ENCODE measurements at regions not wholly inside any gene's neighbourhood (a gene's known extent, or its start where the extent isn't known, plus 50 kb on each side); places are given as distances from the start of the nearest gene placed in this dataset.

DNA sequence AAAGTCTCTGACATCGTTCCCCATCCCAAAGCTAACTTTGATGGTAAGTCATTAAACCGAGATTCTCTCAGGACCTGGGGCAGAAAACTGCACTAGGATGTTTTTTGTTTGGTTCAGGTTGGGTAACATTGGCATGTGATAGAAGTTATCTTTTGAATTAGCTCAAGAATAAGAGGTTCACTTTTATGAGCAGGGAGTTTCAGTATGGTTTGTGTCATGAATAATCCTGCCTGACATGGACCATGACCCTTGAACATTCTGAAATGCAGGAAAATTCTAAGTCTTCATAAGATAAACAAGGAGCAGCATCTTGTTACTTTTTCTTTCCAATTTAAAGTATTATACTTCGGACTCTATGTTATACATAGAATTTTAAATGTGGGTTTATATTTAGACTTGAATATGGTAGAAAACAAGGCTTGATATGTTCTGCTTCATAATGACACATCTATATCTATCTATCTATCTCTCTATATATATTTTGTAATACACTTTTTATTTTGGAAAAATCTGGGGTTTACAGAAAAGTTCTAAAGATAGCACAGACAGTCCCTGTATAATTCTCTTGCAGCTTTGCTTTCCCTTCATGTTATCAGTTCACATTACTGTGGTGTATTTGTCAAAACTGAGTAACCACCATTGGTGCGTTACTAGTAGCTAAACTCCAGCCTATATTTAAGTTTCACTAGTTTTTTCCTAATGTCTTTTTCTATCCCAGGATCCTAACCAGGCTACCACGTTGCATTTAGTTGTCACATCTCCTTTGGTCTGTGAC lies 102.7 kb upstream of the TAF11L2 start:
- Mint-ChIP-seq H3K4me3 (no peak overlapping the region), H3K9me3 (ENCODE audit: insufficient read depth) (no peaks in the 10 kb centered on the region), H3K4me1 (ENCODE audit: low read depth) (no peaks in the 10 kb centered on the region), H3K36me3 (ENCODE audit: low read depth) (no peaks in the 10 kb centered on the region), H3K27ac (no peak overlapping the region), H3K27me3 (ENCODE audit: low read depth) (no peaks in the 10 kb centered on the region)
- POLR2A ChIA-PET: no interaction called here
- DNase-seq (no peak), ATAC-seq (no peak)
- CTCF ChIA-PET: no interaction called here

DNA sequence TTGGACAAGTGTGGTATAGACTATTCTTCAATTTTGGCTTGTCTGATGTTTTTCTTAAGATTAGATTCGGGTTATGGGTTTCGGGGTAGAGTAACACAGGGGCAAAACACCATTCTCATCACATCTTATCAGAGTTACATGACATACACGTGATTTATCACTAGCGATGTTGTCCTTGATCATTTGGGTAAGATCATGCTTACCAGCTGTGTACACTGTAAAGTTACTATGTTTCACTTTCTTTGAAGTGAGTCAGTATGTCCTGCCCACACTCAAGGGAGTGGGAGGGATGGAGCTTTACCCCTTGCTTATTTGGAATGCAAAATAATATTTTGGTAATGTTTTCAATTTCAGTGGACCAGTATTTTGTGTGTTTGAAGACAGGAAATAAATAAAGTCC lies 101.8 kb upstream of the TAF11L2 start:
- H3K4me1 Mint-ChIP-seq (ENCODE audit: low read depth): no peaks in the 10 kb centered on the region
- ATAC-seq (no peak), DNase-seq (no peak)
- ChIA-PET POLR2A (no interaction called here), CTCF (no interaction called here)
- no peaks in the 10 kb centered on the region for H3K9me3 Mint-ChIP-seq (ENCODE audit: insufficient read depth)
- H3K27me3 Mint-ChIP-seq (ENCODE audit: low read depth): no peaks in the 10 kb centered on the region
- H3K27ac Mint-ChIP-seq: no peak overlapping the region
- H3K36me3 Mint-ChIP-seq (ENCODE audit: low read depth): no peaks in the 10 kb centered on the region
- no peak overlapping the region for H3K4me3 Mint-ChIP-seq

DNA sequence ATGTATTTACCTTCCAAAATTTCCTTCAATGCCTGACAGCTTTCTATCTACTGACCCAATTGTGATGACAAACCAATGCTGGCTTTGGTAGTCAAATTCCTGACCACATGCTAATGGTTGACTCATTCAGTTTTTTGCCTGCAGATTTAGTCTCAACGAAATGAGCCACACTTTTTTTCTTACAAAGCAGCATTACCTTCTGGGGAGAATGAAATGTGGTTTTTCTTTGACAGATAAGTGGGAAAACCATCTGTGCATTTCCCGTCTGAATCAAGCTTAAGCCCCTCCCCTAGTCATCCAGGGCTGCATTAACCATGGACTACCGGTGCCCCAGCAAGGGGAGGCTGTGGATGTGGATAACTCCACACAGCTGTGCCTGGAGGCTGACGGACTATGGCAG lies 99.6 kb upstream of the TAF11L2 start:
- CTCF ChIA-PET: no interaction called here
- Mint-ChIP-seq H3K4me1 (ENCODE audit: low read depth) (no peaks in the 10 kb centered on the region), H3K9me3 (ENCODE audit: insufficient read depth) (no peaks in the 10 kb centered on the region), H3K36me3 (ENCODE audit: low read depth) (no peaks in the 10 kb centered on the region), H3K27me3 (ENCODE audit: low read depth) (no peaks in the 10 kb centered on the region), H3K27ac (no peak overlapping the region), H3K4me3 (no peak overlapping the region)
- DNase-seq (no peak), ATAC-seq (no peak)
- POLR2A ChIA-PET: no interaction called here

GRCh38 chr5:17398866-17399835 lies 98.9 kb upstream of the TAF11L2 start:
- H3K4me1 Mint-ChIP-seq (ENCODE audit: low read depth): no peaks in the 10 kb centered on the region
- H3K36me3 Mint-ChIP-seq (ENCODE audit: low read depth): no peaks in the 10 kb centered on the region
- ATAC-seq: no peak
- no peak for DNase-seq
- no peaks in the 10 kb centered on the region for H3K27me3 Mint-ChIP-seq (ENCODE audit: low read depth)
- ChIA-PET CTCF (no interaction called here), POLR2A (interaction anchor here (0.9 kb wide), 1 partner anchor 13 kb away, joined by 3 read pairs; no protein-coding TSS in a partner anchor)
- H3K9me3 Mint-ChIP-seq (ENCODE audit: insufficient read depth): no peaks in the 10 kb centered on the region
- no peak overlapping the region for H3K4me3 Mint-ChIP-seq
- H3K27ac Mint-ChIP-seq: no peak overlapping the region

DNA sequence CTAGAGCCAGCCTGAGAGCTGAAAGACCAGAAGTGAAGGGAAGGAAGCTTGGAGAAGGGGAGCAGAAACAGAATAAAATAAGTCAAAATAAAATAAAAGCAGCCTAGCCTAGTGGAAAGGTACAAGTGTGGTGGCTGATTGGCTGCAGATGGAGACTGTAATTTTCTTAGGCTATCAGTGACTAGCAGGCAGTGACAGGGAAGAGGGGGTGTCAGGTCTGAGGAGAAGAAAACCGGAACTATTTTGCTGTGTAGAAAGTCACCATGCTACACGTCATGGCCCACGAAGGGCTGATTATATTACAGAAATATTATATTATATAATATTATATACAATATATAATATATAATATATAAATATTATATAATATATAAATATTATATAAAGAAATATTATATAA lies 98.1 kb upstream of the TAF11L2 start:
- Mint-ChIP-seq H3K9me3 (ENCODE audit: insufficient read depth) (no peaks in the 10 kb centered on the region), H3K27ac (no peak overlapping the region), H3K27me3 (ENCODE audit: low read depth) (no peaks in the 10 kb centered on the region), H3K4me3 (no peak overlapping the region), H3K36me3 (ENCODE audit: low read depth) (no peaks in the 10 kb centered on the region), H3K4me1 (ENCODE audit: low read depth) (no peaks in the 10 kb centered on the region)
- CTCF ChIA-PET: no interaction called here
- DNase-seq (no peak), ATAC-seq (no peak)
- POLR2A ChIA-PET: interaction anchor here (0.9 kb wide), 1 partner anchor 14 kb away, joined by 3 read pairs; no protein-coding TSS in a partner anchor

DNA sequence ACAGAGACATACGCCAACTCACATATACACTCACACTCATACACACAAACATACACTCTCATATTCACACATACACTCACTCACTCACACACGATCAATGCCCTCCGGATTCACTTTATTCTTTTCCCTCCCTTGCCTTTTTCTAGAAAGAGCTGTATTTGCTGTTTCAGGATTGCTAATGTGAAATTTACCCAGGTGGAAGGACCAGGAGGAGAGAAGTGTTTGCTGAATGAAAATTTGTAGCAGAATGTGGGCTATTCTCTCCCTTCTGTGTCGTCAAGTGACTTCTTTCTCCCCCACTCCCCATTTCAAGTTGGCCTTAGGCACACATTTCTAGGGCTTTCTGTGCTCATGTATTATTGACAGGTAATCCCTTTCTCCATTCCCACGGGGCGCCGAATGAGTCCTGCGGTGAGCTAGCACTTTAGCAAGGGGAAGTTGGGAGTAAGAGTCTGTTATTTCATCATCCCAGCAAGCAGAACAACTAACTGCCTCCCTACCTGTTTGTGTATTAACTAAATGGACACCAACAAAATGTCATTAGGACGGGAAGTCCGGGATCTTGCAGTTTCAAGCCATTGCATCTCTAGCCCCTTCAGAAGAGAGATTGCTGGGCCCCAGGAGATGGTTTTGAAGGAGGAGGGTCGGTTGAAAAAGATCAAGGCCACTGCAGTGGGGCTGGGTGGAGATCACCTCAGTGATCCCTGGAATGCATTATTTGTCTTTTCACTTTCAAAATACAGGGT lies 97.1 kb upstream of the TAF11L2 start:
- Mint-ChIP-seq H3K9me3 (ENCODE audit: insufficient read depth) (no peaks in the 10 kb centered on the region), H3K4me3 (no peak overlapping the region), H3K27ac (no peak overlapping the region), H3K4me1 (ENCODE audit: low read depth) (no peaks in the 10 kb centered on the region), H3K27me3 (ENCODE audit: low read depth) (no peaks in the 10 kb centered on the region), H3K36me3 (ENCODE audit: low read depth) (no peaks in the 10 kb centered on the region)
- ChIA-PET POLR2A (no interaction called here), CTCF (no interaction called here)
- DNase-seq: no peak
- no peak for ATAC-seq

- Mint-ChIP-seq H3K27ac (no peak overlapping the region), H3K36me3 (ENCODE audit: low read depth) (no peaks in the 10 kb centered on the region), H3K27me3 (ENCODE audit: low read depth) (no peaks in the 10 kb centered on the region), H3K4me3 (no peak overlapping the region), H3K9me3 (ENCODE audit: insufficient read depth) (no peaks in the 10 kb centered on the region), H3K4me1 (ENCODE audit: low read depth) (no peaks in the 10 kb centered on the region)
- no peak for ATAC-seq
- DNase-seq: no peak
- ChIA-PET POLR2A (no interaction called here), CTCF (no interaction called here)
These were observed 96.4 kb upstream of the TAF11L2 start for GRCh38 chr5:17401470-17402288.

GRCh38 chr5:17402289-17403121 lies 95.5 kb upstream of the TAF11L2 start:
- no peak overlapping the region for H3K27ac Mint-ChIP-seq
- POLR2A ChIA-PET: no interaction called here
- H3K36me3 Mint-ChIP-seq (ENCODE audit: low read depth): no peaks in the 10 kb centered on the region
- ATAC-seq: no peak
- DNase-seq: no peak
- no peaks in the 10 kb centered on the region for H3K4me1 Mint-ChIP-seq (ENCODE audit: low read depth)
- CTCF ChIA-PET: no interaction called here
- no peaks in the 10 kb centered on the region for H3K27me3 Mint-ChIP-seq (ENCODE audit: low read depth)
- no peaks in the 10 kb centered on the region for H3K9me3 Mint-ChIP-seq (ENCODE audit: insufficient read depth)
- no peak overlapping the region for H3K4me3 Mint-ChIP-seq

DNA sequence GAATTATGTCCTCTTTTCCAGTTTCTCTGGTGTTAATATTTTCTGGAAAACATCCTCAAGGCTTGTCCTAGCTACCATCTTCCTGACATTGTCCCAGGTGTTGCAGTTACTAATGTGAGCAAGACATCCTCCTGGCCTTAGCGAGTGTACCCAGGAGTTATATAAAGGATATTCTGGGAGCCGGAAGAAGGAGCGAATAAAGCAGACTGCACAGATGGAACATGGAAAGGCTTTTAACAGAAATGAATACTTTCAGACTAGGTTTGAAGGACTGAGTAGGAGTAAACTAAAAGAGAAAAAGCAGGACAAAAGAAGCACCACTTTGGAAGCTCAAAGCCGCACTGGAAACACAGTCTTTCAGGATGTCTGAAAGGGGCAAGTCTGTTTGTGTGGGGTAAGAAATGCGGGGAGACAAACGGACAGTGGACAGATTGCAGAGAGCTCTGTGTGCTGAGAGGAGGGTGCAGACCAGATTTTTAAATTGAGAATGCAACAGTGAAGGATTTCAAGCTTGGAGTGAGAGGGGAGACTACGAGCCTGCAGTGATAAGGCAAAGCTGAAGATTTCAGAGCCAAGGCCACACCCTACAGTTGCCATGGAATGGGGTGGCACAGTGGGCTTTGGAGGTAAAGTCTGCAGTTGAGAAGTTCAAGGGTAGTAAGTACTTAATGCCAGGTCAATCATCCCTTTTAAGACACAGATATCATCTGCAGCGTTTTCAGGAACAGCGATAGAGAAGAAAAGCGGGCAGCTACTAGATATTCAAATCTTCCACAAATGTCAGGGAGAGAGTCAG lies 94.1 kb upstream of the TAF11L2 start:
- ATAC-seq (no peak), DNase-seq (no peak)
- CTCF ChIA-PET: no interaction called here
- POLR2A ChIA-PET: no interaction called here
- no peaks in the 10 kb centered on the region for H3K27me3 Mint-ChIP-seq (ENCODE audit: low read depth)
- H3K4me3 Mint-ChIP-seq: no peak overlapping the region
- no peaks in the 10 kb centered on the region for H3K9me3 Mint-ChIP-seq (ENCODE audit: insufficient read depth)
- no peak overlapping the region for H3K27ac Mint-ChIP-seq
- no peaks in the 10 kb centered on the region for H3K36me3 Mint-ChIP-seq (ENCODE audit: low read depth)
- H3K4me1 Mint-ChIP-seq (ENCODE audit: low read depth): no peaks in the 10 kb centered on the region

GRCh38 chr5:17405976-17406375 lies 92.1 kb upstream of the TAF11L2 start:
- H3K27me3 Mint-ChIP-seq (ENCODE audit: low read depth): no peaks in the 10 kb centered on the region
- no peak overlapping the region for H3K27ac Mint-ChIP-seq
- CTCF ChIA-PET: no interaction called here
- no peaks in the 10 kb centered on the region for H3K9me3 Mint-ChIP-seq (ENCODE audit: insufficient read depth)
- no peak for DNase-seq
- H3K4me3 Mint-ChIP-seq: no peak overlapping the region
- ATAC-seq: no peak
- POLR2A ChIA-PET: no interaction called here
- H3K4me1 Mint-ChIP-seq (ENCODE audit: low read depth): no peaks in the 10 kb centered on the region
- H3K36me3 Mint-ChIP-seq (ENCODE audit: low read depth): no peaks in the 10 kb centered on the region

All from activated CD8-positive, alpha-beta T cell treated with anti-CD3 and anti-CD28 coated beads, Interleukin-2, amount 10 ng/mL, durations not matched to agents 7 days and 5 days (primary cell).